Esophagus squamous epithelium (tissue), 5 donors: ENCODE measurements at regions not wholly inside any gene's neighbourhood (a gene's known extent, or its start where the extent isn't known, plus 50 kb on each side); places are given as distances from the start of the nearest gene placed in this dataset.
"Not testable (repeated sequence)": the region's sequence is repeated elsewhere in the genome, so short reads cannot be mapped to it uniquely, and the experiment has no call there.

Experiments used
- DNase-seq: peaks from one replicate; lab custom pipeline; 2025; lab: John Stamatoyannopoulos, UW
- H3K27ac ChIP-seq, 4 donors: fragments of 200-600 bp; sonication (generic); one replicate each; pipeline ENCODE4 v1.5.1; 2016 to 2019; ENCODE audit warnings: mild to moderate bottlenecking in 1 of 4
- H3K27me3 ChIP-seq, 4 donors: fragments of 200-600 bp; sonication (generic); 1 replicate in 3 of 4; 2 replicates in 1 of 4; pipeline versions ENCODE4 v1.5.1 to v1.6.0; 2017 to 2021; ENCODE audit warnings: antibody characterized with exemption in 1 of 4
- H3K36me3 ChIP-seq, 3 donors: fragments of 200-600 bp; sonication (generic); one replicate each; pipeline ENCODE4 v1.5.1; 2016 to 2019
- H3K4me1 ChIP-seq, 3 donors: fragments of 200-600 bp; sonication (generic); one replicate each; pipeline ENCODE4 v1.5.1; 2017 to 2019
- H3K4me3 ChIP-seq, 4 donors: fragments of 200-600 bp; sonication (generic); 1 replicate in 3 of 4; 2 replicates in 1 of 4; pipeline ENCODE4 v1.5.1; 2016 to 2019; ENCODE audit warnings: mild to moderate bottlenecking in 2 of 4, moderate library complexity in 1 of 4
- H3K9me3 ChIP-seq, 3 donors: fragments of 200-600 bp; sonication (generic); one replicate each; pipeline ENCODE4 v1.5.1; 2016 to 2019
- CTCF ChIP-seq, 6 experiments: fragments of 450-650 bp in 4 of 6; fragments of 200-600 bp in 2 of 6; sonication (generic) in 2 of 6; IDR thresholded peaks; one replicate each; pipeline ENCODE4 v1.5.1; 2016 to 2019; ENCODE audit warnings: antibody characterized with exemption in 6 of 6, mild to moderate bottlenecking in 4 of 6, moderate library complexity in 4 of 6
- POLR2A ChIP-seq, 4 donors: fragments of 450-650 bp; IDR thresholded peaks; one replicate each; pipeline ENCODE4 v1.6.1; 2017; ENCODE audit warnings: antibody characterized with exemption in 4 of 4, mild to moderate bottlenecking in 4 of 4, moderate library complexity in 3 of 4
- WGBS, 2 donors: methylation state at CpG; one replicate each; pipeline ENCODE4 v1.1.5; 2018; 5-methylcytosine and 5-hydroxymethylcytosine counted together
- intact Hi-C: fragments of 100-400 bp; cut with DNase I; formaldehyde crosslinking; loops from one replicate; pipeline ENCODE4 v1.15.0; 2022
- donor health status: DM: yes; HTN: yes; CAD: no.

- Histone ChIP-seq H3K36me3 (no peaks in the 10 kb centered on the region), H3K4me3 (no peak overlapping the region), H3K27me3 (no peaks in the 10 kb centered on the region), H3K4me1 (no peaks in the 10 kb centered on the region), H3K27ac (no peak overlapping the region), H3K9me3 (no peaks in the 10 kb centered on the region)
- WGBS, 2 donors, result 58 to 88% methylated on average over 2 of the region's 2 CpGs
- no peak for DNase-seq
- intact Hi-C loops, result no loop called here
- TF ChIP-seq POLR2A (IDR thresholded peaks at IDR 0.05), result no peak
- TF ChIP-seq CTCF (IDR thresholded peaks at IDR 0.05), result no peak
Observed at GRCh38 chr4:159594576-159594975, 491.7 kb downstream of the RAPGEF2 start.

- 48 to 69% methylated on average over 4 of the region's 4 CpGs for WGBS, 2 donors
Observed at GRCh38 chr4:159595101-159595500, 492.2 kb downstream of the RAPGEF2 start.

GRCh38 chr4:159598602-159599001 lies 495.7 kb downstream of the RAPGEF2 start:
- H3K27me3 ChIP-seq, result no peaks in the 10 kb centered on the region
- no peaks in the 10 kb centered on the region for H3K36me3 ChIP-seq
- 78 to 87% methylated on average over 2 of the region's 2 CpGs for WGBS, 2 donors
- intact Hi-C loops, result no loop called here
- TF ChIP-seq POLR2A (IDR thresholded peaks at IDR 0.05), result no peak
- no peak for TF ChIP-seq CTCF (IDR thresholded peaks at IDR 0.05)
- no peaks in the 10 kb centered on the region for H3K9me3 ChIP-seq
- DNase-seq, result no peak
- no peaks in the 10 kb centered on the region for H3K4me1 ChIP-seq
- H3K4me3 ChIP-seq, result no peak overlapping the region
- H3K27ac ChIP-seq, result no peak overlapping the region

More at GRCh38 chr4:159595101-159595500, 492.2 kb downstream of the RAPGEF2 start:
- H3K4me3 ChIP-seq, H3K27ac ChIP-seq, H3K36me3 ChIP-seq, DNase-seq, intact Hi-C loops, H3K9me3 ChIP-seq, H3K27me3 ChIP-seq, H3K4me1 ChIP-seq: not testable (repeated sequence)

- TF ChIP-seq CTCF (IDR thresholded peaks at IDR 0.05) (no peak), POLR2A (IDR thresholded peaks at IDR 0.05) (no peak)
- DNase-seq, result no peak
- Histone ChIP-seq H3K27ac (no peak overlapping the region), H3K9me3 (no peaks in the 10 kb centered on the region), H3K4me1 (no peaks in the 10 kb centered on the region), H3K36me3 (no peaks in the 10 kb centered on the region), H3K27me3 (no peaks in the 10 kb centered on the region), H3K4me3 (no peak overlapping the region)
- WGBS, 2 donors, result 41 to 64% methylated on average over 2 of the region's 2 CpGs
- intact Hi-C loops, result no loop called here
Observed at GRCh38 chr4:159600061-159600460, 497.2 kb downstream of the RAPGEF2 start.

- DNase-seq, result no peak
- Histone ChIP-seq H3K4me3 (no peak overlapping the region), H3K36me3 (no peaks in the 10 kb centered on the region), H3K27me3 (no peaks in the 10 kb centered on the region), H3K27ac (no peak overlapping the region), H3K9me3 (no peaks in the 10 kb centered on the region), H3K4me1 (no peaks in the 10 kb centered on the region)
- TF ChIP-seq POLR2A (IDR thresholded peaks at IDR 0.05), result no peak
- TF ChIP-seq CTCF (IDR thresholded peaks at IDR 0.05), result no peak
- 43 to 66% methylated on average over 3 of the region's 3 CpGs for WGBS, 2 donors
- intact Hi-C loops, result no loop called here
Observed at GRCh38 chr4:159604781-159605180, 501.9 kb downstream of the RAPGEF2 start.

GRCh38 chr4:159606835-159607234 lies 504.0 kb downstream of the RAPGEF2 start:
- Histone ChIP-seq H3K4me1 (no peaks in the 10 kb centered on the region), H3K9me3 (no peaks in the 10 kb centered on the region), H3K36me3 (no peaks in the 10 kb centered on the region), H3K4me3 (no peak overlapping the region), H3K27ac (no peak overlapping the region), H3K27me3 (no peaks in the 10 kb centered on the region)
- TF ChIP-seq CTCF (IDR thresholded peaks at IDR 0.05), result no peak
- TF ChIP-seq POLR2A (IDR thresholded peaks at IDR 0.05), result no peak
- no peak for DNase-seq
- intact Hi-C loops, result no loop called here
